ENCODE measurements at regions not wholly inside any gene's neighbourhood (a gene's known extent, or its start where the extent isn't known, plus 50 kb on each side); places are given as distances from the start of the nearest gene placed in this dataset.
"Not testable (repeated sequence)": the region's sequence is repeated elsewhere in the genome, so short reads cannot be mapped to it uniquely, and the experiment has no call there.

GRCh38 chrX:117607561-117607960, 509.0 kb downstream of the KLHL13 start:
- Histone ChIP-seq H3K27me3 (no peaks in the 10 kb centered on the region), H3K4me3 (ENCODE audit: low read depth, low read length) (no peak overlapping the region), H3K4me1 (peaks cover 9% of the 10 kb centered on the region; the same call in 1 of the 2 replicates), H3K9me3 (no peaks in the 10 kb centered on the region), H3K36me3 (no peaks in the 10 kb centered on the region)
- no peak for DNase-seq
- TF ChIP-seq, protein P1, sequence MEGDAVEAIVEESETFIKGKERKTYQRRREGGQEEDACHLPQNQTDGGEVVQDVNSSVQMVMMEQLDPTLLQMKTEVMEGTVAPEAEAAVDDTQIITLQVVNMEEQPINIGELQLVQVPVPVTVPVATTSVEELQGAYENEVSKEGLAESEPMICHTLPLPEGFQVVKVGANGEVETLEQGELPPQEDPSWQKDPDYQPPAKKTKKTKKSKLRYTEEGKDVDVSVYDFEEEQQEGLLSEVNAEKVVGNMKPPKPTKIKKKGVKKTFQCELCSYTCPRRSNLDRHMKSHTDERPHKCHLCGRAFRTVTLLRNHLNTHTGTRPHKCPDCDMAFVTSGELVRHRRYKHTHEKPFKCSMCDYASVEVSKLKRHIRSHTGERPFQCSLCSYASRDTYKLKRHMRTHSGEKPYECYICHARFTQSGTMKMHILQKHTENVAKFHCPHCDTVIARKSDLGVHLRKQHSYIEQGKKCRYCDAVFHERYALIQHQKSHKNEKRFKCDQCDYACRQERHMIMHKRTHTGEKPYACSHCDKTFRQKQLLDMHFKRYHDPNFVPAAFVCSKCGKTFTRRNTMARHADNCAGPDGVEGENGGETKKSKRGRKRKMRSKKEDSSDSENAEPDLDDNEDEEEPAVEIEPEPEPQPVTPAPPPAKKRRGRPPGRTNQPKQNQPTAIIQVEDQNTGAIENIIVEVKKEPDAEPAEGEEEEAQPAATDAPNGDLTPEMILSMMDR (IDR thresholded peaks at IDR 0.05; ENCODE audit: low read depth, low read length): no peak

DNA sequence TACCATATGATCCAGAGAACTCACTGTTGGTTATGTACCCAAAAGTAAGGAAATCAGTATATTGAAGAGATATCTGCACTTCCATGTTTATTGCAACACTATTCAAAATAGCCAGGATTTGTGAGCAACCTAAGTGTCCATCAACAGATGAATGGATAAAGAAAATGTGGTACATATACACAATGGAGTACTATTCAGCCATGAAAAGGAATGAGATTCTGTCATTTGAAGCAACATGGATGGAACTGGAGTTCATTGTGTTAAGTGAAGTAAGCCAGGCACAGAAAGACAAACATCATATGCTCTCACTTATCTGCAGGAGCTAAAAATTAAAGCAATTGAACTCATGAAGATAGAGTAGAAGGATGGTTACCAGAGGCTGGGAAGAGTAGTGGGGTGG, 510.5 kb downstream of the KLHL13 start:
- H3K4me3 ChIP-seq (ENCODE audit: low read depth, low read length); H3K9me3 ChIP-seq; H3K27me3 ChIP-seq; H3K4me1 ChIP-seq; DNase-seq; H3K36me3 ChIP-seq: not testable (repeated sequence)

DNA sequence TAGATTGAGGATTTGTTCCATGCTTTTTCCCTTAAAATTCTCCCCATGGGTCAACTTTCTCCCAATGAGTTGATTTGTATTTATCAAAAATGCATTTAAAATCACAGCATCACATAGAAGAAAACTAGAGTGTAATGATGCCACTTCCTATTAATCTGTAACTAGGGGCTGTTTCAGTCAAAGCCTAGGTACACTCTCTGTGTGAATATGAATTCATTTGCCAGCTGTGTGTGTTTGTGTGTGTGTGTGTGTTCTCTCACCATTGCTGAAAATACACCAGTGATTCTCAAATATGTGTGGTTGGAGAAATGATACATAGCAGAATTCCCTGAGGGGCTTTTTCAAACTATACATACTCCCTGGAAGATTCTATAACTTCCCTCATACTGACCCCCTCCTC, 546.5 kb downstream of the KLHL13 start:
- Histone ChIP-seq H3K9me3 (no peaks in the 10 kb centered on the region), H3K4me3 (ENCODE audit: low read depth, low read length) (no peak overlapping the region), H3K4me1 (no peaks in the 10 kb centered on the region), H3K27me3 (no peaks in the 10 kb centered on the region), H3K36me3 (no peaks in the 10 kb centered on the region)
- DNase-seq: no peak
- TF ChIP-seq, protein P1 (IDR thresholded peaks at IDR 0.05; ENCODE audit: low read depth, low read length): no peak

GRCh38 chrX:117568238-117568637, 548.4 kb downstream of the KLHL13 start:
- Histone ChIP-seq H3K27me3 (no peaks in the 10 kb centered on the region), H3K9me3 (no peaks in the 10 kb centered on the region), H3K4me1 (no peaks in the 10 kb centered on the region), H3K36me3 (no peaks in the 10 kb centered on the region), H3K4me3 (ENCODE audit: low read depth, low read length) (no peak overlapping the region)
- DNase-seq: no peak
- TF ChIP-seq, protein P1 (IDR thresholded peaks at IDR 0.05; ENCODE audit: low read depth, low read length): no peak

GRCh38 chrX:117543885-117544284, 572.7 kb downstream of the KLHL13 start:
- Histone ChIP-seq H3K4me1 (no peaks in the 10 kb centered on the region), H3K9me3 (no peaks in the 10 kb centered on the region), H3K4me3 (ENCODE audit: low read depth, low read length) (no peak overlapping the region), H3K36me3 (no peaks in the 10 kb centered on the region), H3K27me3 (no peaks in the 10 kb centered on the region)
- no peak for DNase-seq
- TF ChIP-seq, protein P1 (IDR thresholded peaks at IDR 0.05; ENCODE audit: low read depth, low read length): no peak

DNA sequence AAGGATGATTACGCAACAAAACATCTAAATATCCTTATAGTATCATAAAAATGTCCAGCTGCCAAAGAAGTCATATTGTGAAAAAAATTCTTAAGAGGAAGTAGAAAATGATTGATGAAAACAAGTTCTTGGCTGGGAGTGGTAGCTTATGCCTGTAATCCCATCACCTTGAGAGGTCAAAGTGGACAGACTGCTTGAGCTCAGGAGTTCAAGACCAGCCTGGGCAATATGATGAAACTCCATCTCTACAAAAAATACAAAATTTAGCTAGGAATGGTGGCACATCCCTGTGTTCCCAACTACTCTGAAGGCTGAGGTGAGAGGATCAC, 577.6 kb downstream of the KLHL13 start:
- Histone ChIP-seq H3K36me3 (no peaks in the 10 kb centered on the region), H3K9me3 (no peaks in the 10 kb centered on the region), H3K27me3 (no peaks in the 10 kb centered on the region), H3K4me1 (no peaks in the 10 kb centered on the region), H3K4me3 (ENCODE audit: low read depth, low read length) (no peak overlapping the region)
- TF ChIP-seq, protein P1 (IDR thresholded peaks at IDR 0.05; ENCODE audit: low read depth, low read length): no peak
- no peak for DNase-seq

Measured in BE2C (cell line).